ENCODE measurements at regions not wholly inside any gene's neighbourhood (a gene's known extent, or its start where the extent isn't known, plus 50 kb on each side); places are given as distances from the start of the nearest gene placed in this dataset.
"Not testable (repeated sequence)": the region's sequence is repeated elsewhere in the genome, so short reads cannot be mapped to it uniquely, and the experiment has no call there.

DNA sequence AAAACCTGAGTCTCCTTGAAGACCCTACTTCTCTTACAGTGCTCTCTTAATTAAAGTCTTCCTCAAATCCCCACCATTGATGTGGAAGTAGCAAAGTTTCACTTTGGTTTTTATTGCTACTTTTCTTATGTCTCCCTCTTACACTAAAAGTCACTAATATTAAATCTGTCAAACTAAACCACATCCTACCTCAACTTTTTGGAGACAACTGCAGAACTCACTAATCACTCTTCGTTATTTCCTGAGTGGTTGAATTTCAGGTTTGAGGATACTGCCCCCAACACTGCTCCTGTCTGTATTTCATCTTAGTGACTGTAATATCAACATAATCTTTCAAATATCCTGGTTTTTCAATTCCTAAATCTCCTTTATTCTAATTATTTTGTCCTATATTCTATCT, 213.0 kb upstream of the PDE3A start:
- no peak for DNase-seq

DNA sequence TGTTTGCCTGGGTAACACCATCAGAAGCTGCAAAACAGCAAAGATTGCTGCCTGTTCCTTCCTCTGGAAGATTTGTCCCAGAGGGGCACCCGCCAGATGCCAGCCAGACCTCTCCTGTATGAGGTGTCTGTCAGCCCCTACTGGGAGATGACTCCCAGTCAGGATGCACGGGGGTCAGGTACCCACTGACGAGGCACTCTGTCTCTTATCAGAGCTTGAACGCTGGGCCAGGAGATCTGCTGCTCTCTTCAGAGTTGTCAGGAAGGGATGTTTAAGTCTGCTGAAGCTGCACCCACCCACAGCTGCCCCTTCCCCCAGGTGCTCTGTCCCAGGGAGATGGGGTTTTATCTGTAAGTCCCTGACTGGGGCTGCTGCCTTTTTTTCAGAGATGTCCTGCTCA, 207.4 kb upstream of the PDE3A start:
- not testable (repeated sequence) for DNase-seq

DNA sequence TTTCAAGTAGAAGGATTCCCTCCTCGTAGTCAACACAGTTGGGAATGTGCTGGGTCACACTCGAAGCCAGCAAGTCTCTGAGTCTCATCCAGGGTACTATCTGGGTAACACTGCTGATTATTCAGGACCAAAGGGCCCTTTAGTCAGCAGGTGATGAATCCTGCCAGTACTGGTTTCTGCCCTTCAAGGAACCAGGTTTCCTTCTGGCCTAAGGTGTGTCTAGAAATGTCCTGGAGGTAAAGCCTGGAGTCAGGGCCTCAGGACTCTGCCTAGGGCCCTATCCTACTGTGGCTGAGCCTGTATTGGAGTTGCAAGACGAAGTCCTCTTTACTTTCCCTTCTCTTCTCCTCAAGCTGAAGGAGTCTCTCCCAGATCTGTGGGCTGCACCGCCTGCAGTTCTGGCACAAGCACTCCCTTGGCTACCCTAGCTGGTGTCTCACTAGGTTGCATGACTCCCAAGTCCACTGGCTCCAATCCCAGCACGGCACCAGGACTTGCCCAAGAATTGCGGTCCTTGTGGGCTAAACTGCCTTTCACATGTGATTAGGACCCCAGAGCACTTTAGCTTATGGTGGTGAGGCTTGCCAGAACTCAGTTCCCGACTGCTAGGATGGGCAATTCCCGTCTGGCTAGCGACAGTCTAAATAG, 193.7 kb upstream of the PDE3A start:
- DNase-seq = no peak

DNA sequence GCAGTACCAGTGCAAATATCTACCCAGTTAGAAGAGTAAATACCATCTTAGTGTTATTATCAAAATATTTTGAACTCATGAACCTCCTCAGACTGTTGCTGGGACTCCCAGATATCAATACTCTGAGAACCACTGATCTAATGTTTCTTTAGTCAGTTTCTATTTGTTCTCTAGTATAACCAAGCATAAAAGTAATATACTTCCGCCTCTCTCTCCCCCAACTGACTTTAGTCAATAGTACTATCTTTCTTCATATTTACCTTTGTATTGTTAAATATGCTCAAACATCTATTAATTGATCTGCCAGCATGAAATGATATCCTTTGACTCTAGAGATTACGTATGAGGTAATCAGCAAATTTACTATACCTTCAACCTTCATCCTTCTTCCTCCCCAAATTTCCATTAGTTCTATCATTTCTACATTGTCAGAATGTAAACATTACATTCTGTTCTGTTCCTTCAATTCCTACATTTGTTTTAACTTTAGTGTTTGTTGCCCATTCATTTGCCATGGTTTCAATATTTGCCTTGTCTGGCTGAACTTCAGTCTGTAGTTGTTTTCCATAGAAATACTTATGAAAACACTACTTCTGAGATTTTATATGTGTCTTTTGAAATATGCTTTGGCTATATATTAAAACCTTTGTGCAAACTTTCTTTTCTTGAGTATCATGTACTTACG, 192.5 kb upstream of the PDE3A start:
- DNase-seq = no peak

DNA sequence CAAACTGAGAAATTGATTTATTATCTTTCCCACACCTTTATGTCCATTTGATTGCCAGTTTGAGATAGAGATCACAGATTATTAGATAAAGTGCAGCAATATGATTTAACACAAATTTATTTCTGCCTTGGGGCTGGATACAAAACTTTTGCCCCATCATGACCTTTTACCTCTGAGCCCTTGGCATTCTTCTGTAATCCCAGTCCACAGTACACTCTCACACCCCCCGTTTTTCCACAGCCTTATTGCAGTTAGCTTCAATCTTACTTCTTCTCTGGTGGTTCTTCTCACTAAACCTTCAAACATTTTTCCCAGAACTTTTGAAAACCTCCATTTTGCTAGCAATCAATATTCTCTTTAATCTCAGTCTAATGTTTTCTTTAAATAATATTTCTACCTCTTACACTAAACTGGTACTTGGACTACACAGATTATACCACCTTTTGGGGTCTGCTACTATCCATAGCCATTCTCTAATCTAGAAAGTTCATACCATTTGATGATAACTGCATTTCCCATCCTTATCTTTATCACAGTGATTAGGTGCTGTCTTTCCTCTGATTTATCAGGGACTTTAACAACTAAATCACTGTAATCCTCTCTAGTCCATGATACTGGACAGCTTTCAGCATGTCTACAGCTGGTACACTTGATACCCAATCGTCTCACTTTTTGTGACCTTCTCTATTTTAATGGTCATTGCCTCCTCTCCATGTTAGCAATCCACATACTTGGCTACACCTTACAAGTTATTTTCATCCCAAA, 186.7 kb upstream of the PDE3A start:
- DNase-seq = no peak

DNA sequence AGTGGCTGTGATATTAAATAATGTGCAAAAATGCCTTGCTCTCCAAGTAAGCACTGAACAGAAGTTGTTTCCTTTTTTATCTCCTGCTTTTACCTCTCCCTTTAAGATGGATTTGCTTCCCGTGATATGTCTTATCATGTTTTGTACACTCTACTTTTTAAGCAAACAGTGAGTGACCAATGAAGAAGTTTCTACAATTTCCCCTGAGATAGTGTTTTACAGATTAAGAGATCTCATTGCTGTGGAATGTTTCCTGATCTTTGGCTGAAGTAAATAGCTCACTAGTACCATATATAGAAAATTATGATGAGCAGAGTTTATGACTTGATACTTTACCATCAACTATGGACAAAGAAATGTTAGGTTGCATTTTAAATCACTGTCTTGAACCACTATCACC, 184.8 kb upstream of the PDE3A start:
- DNase-seq = no peak

DNA sequence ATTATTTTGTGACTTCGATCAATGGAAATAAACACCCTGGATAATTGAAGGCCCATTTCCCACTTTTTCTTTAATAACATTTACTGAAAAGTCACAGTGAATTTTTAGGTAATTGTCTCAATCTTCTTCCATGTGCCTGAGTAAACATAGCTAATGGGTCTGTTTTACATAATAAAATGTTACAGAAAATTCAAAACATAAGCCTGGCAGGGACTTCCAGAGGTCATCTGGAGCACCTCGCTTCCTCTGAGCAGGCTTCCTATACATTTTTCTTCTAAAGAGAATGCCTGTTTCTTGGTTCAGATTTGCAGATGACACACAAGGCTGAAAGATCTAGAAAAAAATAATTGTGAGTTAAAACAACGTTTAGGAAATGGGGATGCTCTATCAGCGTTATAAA, 183.8 kb upstream of the PDE3A start:
- DNase-seq = no peak

DNA sequence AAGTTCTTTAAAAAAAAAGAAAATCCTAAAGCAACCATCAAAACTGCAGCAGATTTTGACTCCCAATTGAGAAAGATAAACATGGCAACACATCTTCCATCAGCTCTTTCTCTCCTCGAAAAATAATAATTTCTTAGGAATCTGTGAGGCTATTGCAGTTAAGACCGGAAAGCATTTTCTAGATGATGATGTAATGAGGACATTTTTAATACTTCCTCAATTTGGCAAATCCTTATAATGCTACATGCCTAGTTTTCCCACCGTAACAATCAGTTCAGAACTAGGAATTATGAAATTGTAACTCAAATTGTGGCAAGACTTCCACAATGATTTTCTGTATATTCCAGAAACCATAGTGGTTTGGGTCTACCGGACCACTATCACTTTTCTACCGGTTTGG, 180.9 kb upstream of the PDE3A start:
- no peak for DNase-seq

DNA sequence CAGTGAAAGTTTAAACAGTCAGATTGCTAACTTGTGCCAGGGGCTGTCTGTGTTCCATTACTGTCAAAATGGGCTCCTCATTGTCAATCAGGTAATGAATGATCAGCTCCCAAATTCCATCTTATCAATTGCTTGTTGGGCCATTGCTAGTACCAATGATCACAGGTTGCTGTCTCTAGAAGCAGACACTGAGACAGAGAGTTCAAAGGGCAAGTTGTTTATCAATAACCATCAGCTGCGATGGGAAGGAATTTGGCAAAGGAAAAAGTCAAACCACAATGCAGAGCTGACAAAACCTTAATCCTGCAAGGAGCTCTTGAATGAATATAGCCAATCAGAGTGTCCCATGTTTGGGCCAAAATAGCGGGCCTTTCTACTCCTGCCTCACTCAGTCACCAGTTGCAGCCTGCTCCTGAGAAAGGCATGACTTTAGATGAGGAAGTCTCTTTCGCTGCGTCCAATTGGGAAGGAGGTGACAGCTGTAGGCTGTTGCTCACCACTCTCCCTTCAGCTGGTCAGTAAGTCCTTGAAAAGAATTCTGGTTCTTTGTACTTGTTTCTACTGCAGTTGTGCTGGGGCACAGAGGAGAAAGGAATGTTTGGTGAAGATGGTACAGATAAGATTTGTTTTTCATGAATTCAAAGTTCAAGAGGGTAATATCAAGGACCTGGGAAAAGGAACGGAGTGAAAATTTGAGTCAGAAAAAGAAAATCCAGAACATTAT, 179.2 kb upstream of the PDE3A start:
- DNase-seq = no peak

DNA sequence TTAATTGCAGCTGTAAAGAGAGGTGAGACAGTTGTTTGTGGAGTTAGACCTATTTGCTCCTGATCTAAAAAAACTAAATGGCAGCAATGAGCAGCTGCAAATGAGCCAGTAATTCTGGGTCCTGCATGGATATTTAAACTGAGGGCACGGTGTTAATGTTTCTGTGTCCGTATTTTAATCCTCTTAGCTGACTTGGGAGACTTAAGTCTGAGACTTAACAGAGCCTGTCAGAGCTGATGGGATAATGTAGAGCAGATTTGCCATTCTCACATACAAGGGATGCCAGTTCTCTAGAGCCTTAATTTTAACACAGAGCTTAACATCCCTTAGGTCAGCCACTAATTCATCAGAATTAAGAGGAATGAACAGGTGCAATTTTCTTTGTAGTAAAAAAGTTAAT, 178.6 kb upstream of the PDE3A start:
- no peak for DNase-seq

DNA sequence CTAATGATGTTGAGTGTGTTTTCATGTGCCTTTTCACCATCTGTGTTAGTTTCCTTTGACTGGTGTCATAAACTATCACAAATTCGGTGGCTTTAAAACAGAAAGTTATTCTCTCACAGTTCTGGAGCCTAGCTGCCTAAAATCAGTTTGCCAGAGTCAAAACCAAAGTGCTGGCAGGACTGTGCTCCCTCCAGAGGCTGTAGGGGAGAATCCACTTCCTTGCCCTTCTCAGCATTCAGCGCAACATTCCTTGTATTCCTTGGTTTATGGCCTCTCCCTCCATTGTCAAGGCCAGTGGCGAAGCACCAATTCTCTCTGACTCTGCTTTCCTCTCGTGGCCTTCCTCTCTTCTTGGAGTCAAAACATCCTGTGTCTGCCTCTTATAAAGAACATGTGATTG, 174.2 kb upstream of the PDE3A start:
- no peak for DNase-seq

DNA sequence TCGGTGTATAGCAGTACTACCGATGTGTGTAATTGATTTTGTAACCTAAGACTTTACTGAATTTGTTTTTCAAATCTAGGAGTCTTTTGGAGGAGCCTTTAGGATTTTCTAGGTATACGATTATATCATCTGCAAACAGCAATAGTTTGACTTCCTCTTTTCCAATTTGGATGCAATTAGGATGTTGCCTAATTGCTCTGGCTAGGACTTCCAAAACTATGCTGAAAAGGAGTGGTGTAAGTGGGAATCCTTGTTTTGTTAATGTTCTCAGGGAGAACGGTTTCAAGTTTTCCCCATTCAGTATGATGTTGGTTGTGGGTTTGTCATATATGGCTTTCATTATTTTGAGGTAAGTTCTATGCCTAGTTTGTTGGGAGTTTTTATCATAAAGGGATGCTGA, 171.6 kb upstream of the PDE3A start:
- DNase-seq = no peak

DNA sequence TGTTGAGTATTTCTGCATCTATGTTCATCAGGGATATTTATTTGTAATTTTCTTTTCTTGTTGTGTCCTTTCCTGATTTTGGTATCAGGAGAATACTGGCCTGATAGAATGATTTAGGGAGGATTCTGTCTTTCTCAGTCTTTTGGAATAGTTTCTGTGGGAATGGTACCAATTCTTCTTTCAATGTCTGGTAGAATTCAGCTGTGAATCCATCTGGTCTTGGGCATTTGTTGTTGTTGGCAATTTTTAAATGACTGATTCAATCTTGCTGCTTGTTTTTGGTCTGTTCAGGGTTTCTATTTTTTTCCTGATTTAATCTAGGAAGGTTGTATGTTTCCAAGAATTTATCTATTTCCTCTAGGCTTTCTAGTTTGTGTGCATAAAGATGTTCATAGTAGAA, 170.9 kb upstream of the PDE3A start:
- DNase-seq = no peak

DNA sequence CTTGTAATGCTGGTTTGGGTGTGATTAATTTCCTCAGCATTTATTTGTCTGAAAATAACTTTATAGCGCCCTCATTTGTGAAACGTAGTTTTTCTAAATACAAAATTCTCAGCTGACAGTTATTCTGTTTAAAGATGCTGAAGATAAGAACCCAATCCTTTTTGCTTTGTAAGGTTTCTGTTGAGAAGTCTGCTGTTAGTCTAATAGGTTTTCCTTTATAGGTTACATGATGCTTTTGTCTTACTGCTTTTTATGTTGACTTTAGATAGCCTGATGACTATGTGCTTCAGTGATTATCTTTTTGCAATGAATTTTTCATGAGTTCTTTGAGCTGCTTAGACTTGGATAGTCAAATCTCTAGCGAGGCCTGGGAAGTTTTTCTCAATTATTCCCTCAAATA, 168.6 kb upstream of the PDE3A start:
- DNase-seq = no peak

DNA sequence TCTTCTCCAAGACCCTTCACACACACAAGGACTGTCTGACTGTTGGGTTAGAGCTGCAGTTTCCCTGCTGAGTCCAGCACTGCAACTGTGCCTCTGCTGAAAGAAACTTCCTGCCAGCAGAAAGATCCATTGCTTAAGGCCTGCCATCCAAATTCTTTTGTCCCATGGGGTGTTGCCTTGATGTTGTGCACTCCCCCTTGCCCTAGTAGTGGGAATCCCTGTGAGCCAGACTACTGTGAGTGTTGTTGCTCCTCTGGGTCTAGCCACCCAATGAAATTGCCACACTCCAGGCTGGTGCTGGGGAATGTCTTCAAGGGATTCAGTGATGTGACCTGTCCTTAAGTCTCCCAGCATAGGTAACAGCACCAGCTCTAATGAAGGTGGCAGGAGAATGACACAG, 166.6 kb upstream of the PDE3A start:
- DNase-seq = no peak

DNA sequence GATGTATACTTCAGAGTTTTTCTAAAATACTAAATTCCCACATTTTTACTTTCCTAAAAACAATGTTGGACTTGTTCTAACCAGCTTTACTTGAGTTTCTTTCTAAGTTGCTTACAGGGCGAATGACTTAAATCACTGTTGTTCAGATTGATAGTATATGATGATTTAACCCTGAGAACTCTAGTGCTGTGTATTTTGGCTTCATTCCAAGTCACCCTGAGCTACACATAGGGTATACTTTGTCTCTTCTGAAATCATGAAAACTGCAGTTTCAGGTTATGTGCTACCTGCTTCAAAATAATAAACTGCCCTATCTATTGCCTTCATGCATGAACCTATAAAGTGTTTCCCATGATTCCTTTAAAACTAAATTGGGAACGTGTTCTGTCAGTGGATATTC, 162.5 kb upstream of the PDE3A start:
- peak in 1 of 2 experiments; percentile 4 for DNase-seq

DNA sequence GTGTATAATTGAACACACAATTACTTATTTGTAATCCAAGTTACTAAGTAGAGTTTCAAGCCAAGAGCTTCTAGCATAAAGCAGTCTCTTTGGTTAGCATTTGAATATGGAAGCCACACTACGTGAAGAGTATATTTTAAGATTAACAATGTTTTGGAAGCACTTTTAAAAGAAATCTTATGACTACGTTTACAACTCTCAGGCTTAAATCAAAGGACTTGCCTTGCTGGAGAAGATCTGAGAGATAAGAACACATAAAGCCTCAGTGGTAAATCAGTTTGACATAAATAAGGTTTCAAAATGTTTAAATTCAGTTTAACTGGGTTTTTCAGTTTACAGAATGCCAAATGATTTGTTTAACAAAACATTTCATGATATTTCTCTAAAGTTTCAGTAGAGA, 161.9 kb upstream of the PDE3A start:
- no peak for DNase-seq

DNA sequence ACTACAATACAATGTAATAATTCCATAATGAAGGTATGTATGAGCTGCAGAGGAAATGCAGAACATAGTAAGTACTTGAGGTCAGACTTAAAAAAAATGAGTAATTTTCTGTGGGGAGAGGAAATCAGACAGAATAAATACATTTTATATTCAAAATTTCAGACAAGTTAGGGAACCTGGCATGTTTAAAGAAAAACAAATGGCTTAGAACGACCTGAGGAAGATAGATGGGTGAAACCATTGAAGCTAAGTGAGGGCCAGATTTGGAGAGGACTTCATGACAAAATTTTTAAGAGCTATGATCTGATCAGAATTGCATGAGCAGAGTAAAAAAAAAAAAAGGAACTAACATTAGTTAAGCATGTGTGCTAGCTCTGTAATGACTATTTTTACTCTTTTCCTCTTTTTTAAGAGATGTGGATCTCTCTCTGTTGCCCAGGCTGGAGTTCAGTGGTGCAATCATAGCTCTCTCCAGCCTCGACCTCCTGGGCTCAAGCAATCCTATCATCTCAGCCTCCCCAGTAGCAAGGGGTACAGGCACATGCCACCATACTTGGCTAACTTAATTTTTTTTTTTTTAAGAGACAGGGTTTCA, 157.6 kb upstream of the PDE3A start:
- DNase-seq = no peak

DNA sequence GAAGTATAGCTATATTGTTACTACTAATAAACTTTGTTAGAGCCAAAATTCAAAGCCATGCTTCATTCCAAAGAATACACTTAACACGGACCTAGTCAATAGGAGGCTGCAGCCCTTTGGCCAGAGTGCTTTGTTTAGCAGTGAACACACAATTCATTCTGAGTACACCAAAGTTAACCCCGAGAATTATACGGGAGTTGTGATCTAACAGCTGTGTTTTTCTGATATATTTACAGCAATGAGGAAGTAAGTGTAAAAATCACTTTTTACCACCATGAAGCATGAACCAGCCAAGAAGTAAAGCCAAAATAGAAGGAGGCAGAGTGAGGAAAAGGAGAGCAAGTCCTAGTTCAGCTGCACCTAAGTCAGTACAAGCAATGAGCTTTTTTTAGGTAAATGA, 156.8 kb upstream of the PDE3A start:
- no peak for DNase-seq

DNA sequence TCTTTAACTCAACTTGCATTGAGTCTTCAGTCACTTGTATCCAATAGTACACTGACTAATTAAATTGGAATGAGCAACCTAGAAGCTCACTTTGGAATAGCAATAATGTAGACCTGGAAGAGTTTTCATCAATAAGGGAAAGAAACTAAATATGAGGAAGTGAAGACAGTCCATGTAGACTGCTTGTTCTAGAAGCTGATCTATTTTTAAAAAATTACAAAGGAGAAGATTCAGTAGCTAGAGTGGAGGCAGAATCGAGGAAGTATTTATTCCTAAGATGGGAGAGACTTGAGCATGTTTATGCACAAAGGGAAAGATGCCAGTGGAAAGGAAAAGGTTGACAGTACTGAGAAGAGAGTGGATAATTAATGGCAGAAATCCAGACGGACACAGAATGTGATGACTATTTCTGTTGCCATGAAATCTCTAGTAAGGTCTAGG, 156.3 kb upstream of the PDE3A start:
- DNase-seq = no peak

DNA sequence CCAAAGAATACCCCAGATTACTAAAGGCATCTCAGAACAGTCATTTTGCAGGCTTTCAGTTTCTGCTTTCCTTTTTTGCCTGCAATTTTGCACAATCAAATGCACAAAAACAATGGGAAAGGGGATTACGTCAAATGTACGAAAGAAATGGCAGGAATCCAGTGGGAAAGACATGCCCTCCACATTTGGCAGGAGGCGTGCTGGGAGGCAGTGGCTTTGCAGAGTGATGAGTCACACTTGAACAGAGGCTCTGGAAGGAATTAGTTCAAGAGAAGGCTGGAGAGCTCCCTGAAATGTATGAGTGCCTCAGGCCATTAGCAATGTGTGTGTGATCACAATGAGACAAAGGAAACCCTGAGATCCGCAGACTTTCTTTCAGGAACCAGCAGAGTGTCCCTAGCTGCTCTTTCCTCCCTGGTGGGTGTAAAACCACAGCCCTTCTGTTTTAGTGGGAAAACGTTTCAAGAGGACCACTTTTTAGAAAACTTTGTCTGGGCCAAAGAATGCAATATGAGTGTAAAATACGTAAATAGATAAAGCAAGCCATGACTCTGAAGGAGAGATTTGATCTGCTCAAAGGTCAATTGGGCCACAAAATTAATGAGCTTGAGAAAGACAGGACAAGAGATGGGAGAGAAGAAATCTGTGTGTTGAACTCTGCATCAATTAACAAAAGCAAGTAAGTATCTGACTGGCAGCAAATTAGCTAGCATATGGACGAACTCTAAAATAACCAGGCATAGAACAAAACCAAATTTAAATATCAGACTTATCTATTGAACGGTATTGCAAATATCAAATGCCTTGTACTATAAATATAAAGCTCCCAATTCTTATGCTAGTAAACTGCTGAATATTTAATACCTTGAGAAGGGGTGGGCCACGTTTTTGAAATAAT, 155.4 kb upstream of the PDE3A start:
- DNase-seq = no peak
